Progenitor cell of endocrine pancreas (in vitro differentiated cells): ENCODE measurements at regions not wholly inside any gene's neighbourhood (a gene's known extent, or its start where the extent isn't known, plus 50 kb on each side); places are given as distances from the start of the nearest gene placed in this dataset.

Source experiments
- DNase-seq: peaks from one replicate; pipeline ENCODE4 v3.0.0; 2021; ENCODE audit warnings: low spot score; ENCODE audit not compliant: unreplicated experiment
- H3K27ac Mint-ChIP-seq: 2 replicates; pipeline ENCODE4 v1.8.0; 2021; ENCODE audit warnings: mild to moderate bottlenecking, moderate library complexity, mixed read lengths
- H3K27me3 Mint-ChIP-seq: 2 replicates; pipeline ENCODE4 v1.8.0; 2021; ENCODE audit warnings: mixed read lengths
- H3K36me3 Mint-ChIP-seq: 2 replicates; pipeline ENCODE4 v1.8.0; 2022; ENCODE audit warnings: mixed read lengths; ENCODE audit not compliant: insufficient read depth
- H3K4me1 Mint-ChIP-seq: 2 replicates; pipeline ENCODE4 v1.8.0; 2021; ENCODE audit warnings: low read depth, mixed read lengths
- H3K4me3 Mint-ChIP-seq: 2 replicates; pipeline ENCODE4 v1.8.0; 2021; ENCODE audit warnings: low read depth, mild to moderate bottlenecking, moderate library complexity, mixed read lengths
- H3K9me3 Mint-ChIP-seq: 2 replicates; pipeline ENCODE4 v1.8.0; 2021; ENCODE audit warnings: low read depth, mixed read lengths
- TF ChIP-seq, protein P1 (sequence below): fragments of 200-600 bp; sonication (generic); IDR thresholded peaks from one replicate; pipeline ENCODE4 v1.5.0; 2021; ENCODE audit warnings: antibody characterized with exemption, mild to moderate bottlenecking; ENCODE audit not compliant: unreplicated experiment

- H3K9me3 Mint-ChIP-seq: no peaks in the 10 kb centered on the region
- no peak overlapping the region for H3K4me3 Mint-ChIP-seq
- H3K4me1 Mint-ChIP-seq: peaks cover 30% of the 10 kb centered on the region
- no peak overlapping the region for H3K27ac Mint-ChIP-seq
- H3K36me3 Mint-ChIP-seq: no peaks in the 10 kb centered on the region
- TF ChIP-seq, protein P1, sequence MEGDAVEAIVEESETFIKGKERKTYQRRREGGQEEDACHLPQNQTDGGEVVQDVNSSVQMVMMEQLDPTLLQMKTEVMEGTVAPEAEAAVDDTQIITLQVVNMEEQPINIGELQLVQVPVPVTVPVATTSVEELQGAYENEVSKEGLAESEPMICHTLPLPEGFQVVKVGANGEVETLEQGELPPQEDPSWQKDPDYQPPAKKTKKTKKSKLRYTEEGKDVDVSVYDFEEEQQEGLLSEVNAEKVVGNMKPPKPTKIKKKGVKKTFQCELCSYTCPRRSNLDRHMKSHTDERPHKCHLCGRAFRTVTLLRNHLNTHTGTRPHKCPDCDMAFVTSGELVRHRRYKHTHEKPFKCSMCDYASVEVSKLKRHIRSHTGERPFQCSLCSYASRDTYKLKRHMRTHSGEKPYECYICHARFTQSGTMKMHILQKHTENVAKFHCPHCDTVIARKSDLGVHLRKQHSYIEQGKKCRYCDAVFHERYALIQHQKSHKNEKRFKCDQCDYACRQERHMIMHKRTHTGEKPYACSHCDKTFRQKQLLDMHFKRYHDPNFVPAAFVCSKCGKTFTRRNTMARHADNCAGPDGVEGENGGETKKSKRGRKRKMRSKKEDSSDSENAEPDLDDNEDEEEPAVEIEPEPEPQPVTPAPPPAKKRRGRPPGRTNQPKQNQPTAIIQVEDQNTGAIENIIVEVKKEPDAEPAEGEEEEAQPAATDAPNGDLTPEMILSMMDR: no peak
- no peak for DNase-seq
- peaks cover 15% of the 10 kb centered on the region for H3K27me3 Mint-ChIP-seq
These were observed 114.6 kb upstream of the MAP3K1 start for GRCh38 chr5:56700711-56701110.

GRCh38 chr5:56699538-56699937, 115.8 kb upstream of the MAP3K1 start:
- peaks cover 21% of the 10 kb centered on the region for H3K4me1 Mint-ChIP-seq
- no peak overlapping the region for H3K4me3 Mint-ChIP-seq
- no peaks in the 10 kb centered on the region for H3K36me3 Mint-ChIP-seq
- H3K27me3 Mint-ChIP-seq: peaks cover 15% of the 10 kb centered on the region
- H3K9me3 Mint-ChIP-seq: no peaks in the 10 kb centered on the region
- TF ChIP-seq, protein P1: no peak
- H3K27ac Mint-ChIP-seq: no peak overlapping the region
- DNase-seq: no peak

GRCh38 chr5:56698463-56699381, 116.6 kb upstream of the MAP3K1 start:
- H3K36me3 Mint-ChIP-seq: no peaks in the 10 kb centered on the region
- H3K9me3 Mint-ChIP-seq: no peaks in the 10 kb centered on the region
- no peak for DNase-seq
- H3K27me3 Mint-ChIP-seq: peaks cover 11% of the 10 kb centered on the region
- TF ChIP-seq, protein P1: no peak
- H3K27ac Mint-ChIP-seq: peak overlapping the region; percentile 18
- peaks cover 21% of the 10 kb centered on the region for H3K4me1 Mint-ChIP-seq
- no peak overlapping the region for H3K4me3 Mint-ChIP-seq

GRCh38 chr5:56696900-56697299, 118.4 kb upstream of the MAP3K1 start:
- TF ChIP-seq, protein P1: no peak
- Mint-ChIP-seq H3K36me3 (no peaks in the 10 kb centered on the region), H3K4me1 (peaks cover 21% of the 10 kb centered on the region), H3K27me3 (peaks cover 6% of the 10 kb centered on the region), H3K4me3 (no peak overlapping the region), H3K27ac (no peak overlapping the region), H3K9me3 (no peaks in the 10 kb centered on the region)
- DNase-seq: no peak

DNA sequence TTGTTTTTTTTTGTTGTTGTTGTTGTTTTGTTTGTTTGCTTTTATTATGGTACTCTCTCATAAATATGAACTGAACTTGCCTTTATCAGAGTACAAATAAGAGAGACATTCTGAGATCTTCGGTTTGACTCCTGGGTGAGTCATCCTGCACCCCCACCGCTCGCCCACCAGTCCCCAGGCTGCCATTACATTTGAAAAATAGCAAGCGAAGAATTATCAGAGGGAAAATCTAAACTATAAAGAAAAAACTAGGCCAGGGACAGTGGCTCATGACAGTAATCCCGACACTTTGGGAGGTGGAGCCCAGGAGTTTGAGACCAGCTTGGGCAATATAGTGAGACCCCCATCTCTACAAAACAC, 122.1 kb upstream of the MAP3K1 start:
- Mint-ChIP-seq H3K27me3 (peaks cover 11% of the 10 kb centered on the region), H3K4me3 (no peak overlapping the region), H3K27ac (no peak overlapping the region), H3K9me3 (no peaks in the 10 kb centered on the region), H3K36me3 (no peaks in the 10 kb centered on the region), H3K4me1 (peaks cover 9% of the 10 kb centered on the region)
- TF ChIP-seq, protein P1: no peak
- DNase-seq: no peak
